BLaER1 treated with 17β-estradiol and CSF1 and Interleukin-3, amounts not matched to agents 10 nM and 100 nM (cell line): ENCODE measurements at regions not wholly inside any gene's neighbourhood (a gene's known extent, or its start where the extent isn't known, plus 50 kb on each side); places are given as distances from the start of the nearest gene placed in this dataset.
A peak's percentile ranks its signal among the peaks of the same experiment; 100 is the strongest.

Experiments
- H3K27ac ChIP-seq, 11 experiments: shearing (Covaris generic); formaldehyde crosslinking; 2 replicates each; pipeline ENCODE4 v1.8.1; 2022
- H3K27me3 ChIP-seq, 11 experiments: shearing (Covaris generic); formaldehyde crosslinking; 2 replicates each; pipeline ENCODE4 v1.8.1; 2022
- H3K36me3 ChIP-seq, 11 experiments: shearing (Covaris generic); formaldehyde crosslinking; 2 replicates each; pipeline ENCODE4 v1.8.1; 2022
- H3K4me1 ChIP-seq, 10 experiments: shearing (Covaris generic); formaldehyde crosslinking; 2 replicates each; pipeline ENCODE4 v1.8.1; 2022
- H3K4me2 ChIP-seq, 11 experiments: shearing (Covaris generic); formaldehyde crosslinking; 2 replicates each; pipeline ENCODE4 v1.8.1; 2022
- H3K4me3 ChIP-seq, 10 experiments: shearing (Covaris generic); formaldehyde crosslinking; 2 replicates each; pipeline ENCODE4 v1.8.1; 2022
- H3K9ac ChIP-seq, 11 experiments: shearing (Covaris generic); formaldehyde crosslinking; 2 replicates each; pipeline ENCODE4 v1.8.1; 2022
- H3K9me3 ChIP-seq, 11 experiments: shearing (Covaris generic); formaldehyde crosslinking; replicated peaks in 1 of 11; 2 replicates each; pipeline ENCODE4 v1.8.1; 2022
- H4K20me1 ChIP-seq, 11 experiments: shearing (Covaris generic); formaldehyde crosslinking; 2 replicates each; pipeline ENCODE4 v1.8.1; 2022
- Cebpa-rat ChIP-seq, 11 experiments: shearing (Covaris generic); IDR thresholded peaks; 2 replicates each; pipeline ENCODE4 v1.8.1; 2022

DNA sequence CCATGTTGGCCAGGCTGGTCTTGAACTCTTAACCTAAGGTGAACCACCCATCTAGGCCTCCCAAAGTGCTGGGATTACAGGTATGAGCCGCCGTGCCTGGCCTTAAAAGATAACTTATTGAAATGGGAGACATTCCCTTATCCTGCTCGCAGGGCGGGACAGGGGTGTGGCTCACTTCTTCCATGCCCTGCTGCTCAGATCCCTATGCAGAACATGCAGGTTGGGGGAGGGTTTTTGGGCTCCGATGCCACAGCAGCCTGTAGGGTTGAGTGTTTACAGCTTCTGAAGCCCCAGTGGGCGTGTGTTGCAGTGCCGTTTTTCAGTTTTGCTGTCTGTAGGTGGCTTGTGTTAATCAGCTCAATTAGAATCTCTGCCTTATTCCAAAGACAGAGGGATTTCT lies 108.0 kb upstream of the BRINP1 start:
- Histone ChIP-seq H3K27me3 (no peaks in the 10 kb centered on the region), H3K36me3 (no peaks in the 10 kb centered on the region), H3K4me2 (no peak overlapping the region), H3K9me3 (0 out of 22 replicates have a peak, but pooled peaks cover 0 to 5% (median 0%) of the 10 kb centered on the region in 11 experiments), H3K4me1 (no peaks in the 10 kb centered on the region), H3K4me3 (no peak overlapping the region), H3K27ac (no peak overlapping the region), H3K9ac (no peak overlapping the region), H4K20me1 (no peaks in the 10 kb centered on the region)
- TF ChIP-seq Cebpa-rat (IDR thresholded peaks at IDR 0.05): no peak

DNA sequence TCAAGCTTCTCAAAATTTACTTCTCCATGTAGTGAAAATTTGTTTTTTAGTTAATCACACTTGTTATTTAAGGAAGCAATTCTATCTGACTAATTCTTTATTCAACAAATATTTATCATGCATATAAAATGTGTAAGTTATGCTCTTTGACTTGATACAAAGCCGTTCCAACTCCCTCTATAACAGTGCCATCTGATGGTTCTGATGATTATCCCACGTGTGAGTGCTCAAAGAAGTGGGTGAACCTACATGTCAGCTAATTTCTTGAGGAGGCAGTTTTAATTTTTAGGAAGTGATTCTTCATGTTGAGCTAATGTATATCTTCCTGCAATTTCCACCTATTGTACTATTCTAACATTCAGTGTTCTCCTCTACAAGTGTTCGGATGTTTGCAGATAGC lies 88.8 kb upstream of the BRINP1 start:
- Histone ChIP-seq H3K4me3 (no peak overlapping the region), H3K27me3 (no peaks in the 10 kb centered on the region), H3K9ac (no peak overlapping the region), H3K36me3 (no peaks in the 10 kb centered on the region), H3K4me1 (peaks cover 3 to 29% (median 15%) of the 10 kb centered on the region in 10 experiments; a peak in 19 of 20 replicates), H4K20me1 (no peaks in the 10 kb centered on the region), H3K9me3 (peaks cover 0 to 4% (median 0%) of the 10 kb centered on the region in 11 experiments; a peak in 1 of 22 replicates), H3K4me2 (no peak overlapping the region), H3K27ac (no peak overlapping the region)
- TF ChIP-seq Cebpa-rat (IDR thresholded peaks at IDR 0.05): no peak

DNA sequence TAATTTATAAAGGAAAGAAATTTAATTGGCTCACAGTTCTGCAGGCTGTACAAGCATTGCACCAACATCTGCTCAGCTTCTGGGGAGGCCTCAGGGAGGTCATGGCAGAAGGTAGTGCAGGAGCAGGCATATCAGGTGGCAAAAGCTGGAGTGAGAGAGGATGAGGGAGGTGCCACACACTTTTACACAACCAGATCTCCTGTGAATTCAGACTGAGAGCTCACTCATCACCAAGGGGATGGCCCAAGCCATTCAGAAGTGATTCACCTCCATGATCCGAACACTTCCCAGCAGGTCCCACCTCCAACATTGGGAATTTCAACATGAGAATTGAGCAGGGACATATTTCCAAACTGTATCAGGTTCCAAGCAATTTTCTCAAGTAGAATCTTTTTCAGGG lies 84.7 kb upstream of the BRINP1 start:
- Histone ChIP-seq H3K27me3 (no peaks in the 10 kb centered on the region), H3K27ac (no peak overlapping the region; a peak in 1 of 22 replicates), H3K9ac (no peak overlapping the region), H3K4me2 (peak overlapping the region in 5 of 11 experiments; percentile 10 to 58 (median 32); a peak in 5 of 22 replicates), H4K20me1 (no peaks in the 10 kb centered on the region), H3K4me3 (no peak overlapping the region), H3K9me3 (peaks cover 0 to 4% (median 0%) of the 10 kb centered on the region in 11 experiments; a peak in 1 of 22 replicates), H3K4me1 (peaks cover 0 to 41% (median 10%) of the 10 kb centered on the region in 10 experiments; a peak in 14 of 20 replicates), H3K36me3 (no peaks in the 10 kb centered on the region)
- TF ChIP-seq Cebpa-rat (IDR thresholded peaks at IDR 0.05): no peak

DNA sequence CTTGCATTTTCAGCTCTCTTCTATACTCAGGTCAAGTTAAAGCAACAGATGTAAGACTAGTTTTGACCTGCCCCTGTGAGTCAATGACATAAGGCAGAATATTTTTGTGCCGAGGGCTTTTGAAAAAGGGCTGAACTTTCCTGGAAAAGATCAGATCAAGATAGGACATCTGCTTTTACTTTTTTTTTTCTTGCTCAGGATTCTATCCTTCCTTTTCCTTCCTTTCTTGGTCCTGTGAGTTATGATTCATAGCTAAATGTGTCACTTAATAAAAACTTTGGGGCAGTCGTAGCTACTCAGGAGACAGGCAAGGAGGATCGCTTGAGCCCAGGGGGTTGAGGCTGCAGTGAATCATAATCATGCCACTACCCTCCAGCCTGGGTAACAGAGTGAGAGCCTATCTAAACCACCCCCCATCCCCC lies 84.3 kb upstream of the BRINP1 start:
- Histone ChIP-seq H3K9ac (no peak overlapping the region), H3K36me3 (no peaks in the 10 kb centered on the region), H3K9me3 (peaks cover 0 to 4% (median 0%) of the 10 kb centered on the region in 11 experiments; a peak in 1 of 22 replicates), H3K4me3 (no peak overlapping the region), H3K27me3 (no peaks in the 10 kb centered on the region), H4K20me1 (no peaks in the 10 kb centered on the region), H3K27ac (no peak overlapping the region), H3K4me2 (peak overlapping the region in 3 of 11 experiments; percentile 32 to 58 (median 51); a peak in 5 of 22 replicates), H3K4me1 (peaks cover 0 to 41% (median 10%) of the 10 kb centered on the region in 10 experiments; a peak in 14 of 20 replicates)
- no peak for TF ChIP-seq Cebpa-rat (IDR thresholded peaks at IDR 0.05)

DNA sequence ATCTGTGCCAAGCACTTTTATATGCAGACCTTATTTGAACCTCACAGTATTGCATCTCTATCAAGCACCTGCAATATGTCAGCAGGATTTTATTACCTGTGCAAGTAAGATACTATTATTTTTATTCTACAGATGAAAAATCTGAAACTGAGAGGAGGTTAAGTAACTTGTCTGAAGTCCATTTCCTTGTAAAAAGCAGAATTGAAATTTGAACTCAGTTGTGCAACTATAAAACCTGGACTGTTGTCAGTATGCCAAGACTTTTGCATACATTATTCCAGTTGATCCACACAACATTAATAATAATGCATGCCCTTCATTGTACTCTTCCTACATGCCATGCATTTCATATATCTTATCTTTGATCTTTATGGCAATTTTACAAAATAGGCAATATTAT lies 82.2 kb upstream of the BRINP1 start:
- peaks cover 0 to 4% (median 0%) of the 10 kb centered on the region in 11 experiments; a peak in 1 of 22 replicates for H3K9me3 ChIP-seq
- peak overlapping the region in 2 of 11 experiments; percentile 3 to 10; a peak in 2 of 22 replicates for H3K4me2 ChIP-seq
- no peak overlapping the region for H3K4me3 ChIP-seq
- no peaks in the 10 kb centered on the region for H3K36me3 ChIP-seq
- H3K4me1 ChIP-seq: peaks cover 0 to 41% (median 10%) of the 10 kb centered on the region in 10 experiments; a peak in 14 of 20 replicates
- H3K27me3 ChIP-seq: no peaks in the 10 kb centered on the region
- no peak overlapping the region for H3K27ac ChIP-seq
- TF ChIP-seq Cebpa-rat (IDR thresholded peaks at IDR 0.05): no peak
- H4K20me1 ChIP-seq: no peaks in the 10 kb centered on the region
- no peak overlapping the region for H3K9ac ChIP-seq

DNA sequence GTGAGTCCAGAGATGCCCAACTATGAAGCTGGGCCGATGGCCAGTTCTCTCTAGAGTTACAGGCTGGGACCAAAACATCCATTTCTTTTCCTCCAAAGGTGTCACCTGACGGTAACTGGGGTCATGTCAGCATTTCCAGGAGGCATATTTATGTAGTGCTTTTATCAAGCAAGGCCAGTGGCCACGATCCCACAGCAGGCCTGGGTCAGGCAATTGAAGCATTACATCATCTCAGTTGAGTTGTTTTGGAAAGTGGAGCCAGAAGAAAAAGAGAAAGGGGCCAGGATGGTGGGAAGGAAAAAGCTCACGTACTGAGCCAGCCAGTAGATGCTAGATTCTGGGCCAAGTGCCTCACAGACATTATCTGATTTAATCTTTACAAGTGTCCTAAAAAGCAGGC lies 73.9 kb upstream of the BRINP1 start:
- Histone ChIP-seq H4K20me1 (no peaks in the 10 kb centered on the region), H3K9ac (no peak overlapping the region), H3K4me2 (no peak overlapping the region), H3K4me3 (no peak overlapping the region), H3K27me3 (no peaks in the 10 kb centered on the region), H3K4me1 (no peaks in the 10 kb centered on the region), H3K9me3 (no peaks in the 10 kb centered on the region), H3K36me3 (no peaks in the 10 kb centered on the region), H3K27ac (no peak overlapping the region)
- TF ChIP-seq Cebpa-rat (IDR thresholded peaks at IDR 0.05): no peak

DNA sequence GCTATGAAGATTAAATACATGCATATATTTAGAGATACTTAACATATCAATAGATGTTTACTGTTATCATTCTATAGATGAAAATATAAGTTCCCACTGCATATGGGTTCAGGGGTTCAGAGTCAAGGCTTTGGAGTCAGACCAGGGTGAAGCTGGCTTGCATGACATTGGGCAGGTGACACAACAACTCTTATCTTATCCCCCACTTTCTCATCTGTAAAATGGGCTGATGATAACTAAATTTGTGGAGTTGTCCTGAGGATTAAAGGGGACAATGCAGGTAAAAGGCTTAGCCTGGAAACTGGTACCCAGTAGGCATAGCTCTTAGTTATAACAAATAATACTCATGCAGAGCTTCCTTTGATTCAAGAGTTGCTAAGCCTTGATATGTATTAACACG lies 72.6 kb upstream of the BRINP1 start:
- no peak for TF ChIP-seq Cebpa-rat (IDR thresholded peaks at IDR 0.05)
- H3K9ac ChIP-seq: no peak overlapping the region
- H3K9me3 ChIP-seq: no peaks in the 10 kb centered on the region
- H3K4me2 ChIP-seq: no peak overlapping the region
- no peaks in the 10 kb centered on the region for H3K4me1 ChIP-seq
- no peak overlapping the region for H3K27ac ChIP-seq
- H3K27me3 ChIP-seq: no peaks in the 10 kb centered on the region
- no peaks in the 10 kb centered on the region for H4K20me1 ChIP-seq
- H3K36me3 ChIP-seq: no peaks in the 10 kb centered on the region
- no peak overlapping the region for H3K4me3 ChIP-seq

DNA sequence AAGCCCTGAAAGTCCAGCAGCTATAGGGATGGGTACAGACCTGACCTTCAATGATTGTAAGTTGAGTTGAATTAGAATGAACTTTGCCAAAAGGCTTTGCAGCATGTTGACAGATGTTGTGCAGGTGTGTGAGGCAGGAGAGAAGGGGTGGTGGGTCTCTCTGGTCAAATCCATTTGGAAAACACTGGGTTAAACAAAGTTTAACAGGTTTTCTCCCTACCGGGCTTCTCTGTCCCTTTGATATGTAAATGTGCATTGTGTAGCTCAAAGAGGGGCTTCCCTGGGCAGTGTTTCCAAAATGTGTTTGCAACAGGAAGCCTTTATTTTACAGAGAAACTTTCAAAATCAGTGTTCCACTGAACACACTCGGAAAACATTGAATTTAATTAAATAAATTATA lies 72.1 kb upstream of the BRINP1 start:
- Histone ChIP-seq H3K9ac (no peak overlapping the region), H3K9me3 (no peaks in the 10 kb centered on the region), H3K4me2 (no peak overlapping the region), H3K36me3 (no peaks in the 10 kb centered on the region), H3K27ac (no peak overlapping the region), H3K27me3 (no peaks in the 10 kb centered on the region), H4K20me1 (no peaks in the 10 kb centered on the region), H3K4me3 (no peak overlapping the region), H3K4me1 (no peaks in the 10 kb centered on the region)
- no peak for TF ChIP-seq Cebpa-rat (IDR thresholded peaks at IDR 0.05)

DNA sequence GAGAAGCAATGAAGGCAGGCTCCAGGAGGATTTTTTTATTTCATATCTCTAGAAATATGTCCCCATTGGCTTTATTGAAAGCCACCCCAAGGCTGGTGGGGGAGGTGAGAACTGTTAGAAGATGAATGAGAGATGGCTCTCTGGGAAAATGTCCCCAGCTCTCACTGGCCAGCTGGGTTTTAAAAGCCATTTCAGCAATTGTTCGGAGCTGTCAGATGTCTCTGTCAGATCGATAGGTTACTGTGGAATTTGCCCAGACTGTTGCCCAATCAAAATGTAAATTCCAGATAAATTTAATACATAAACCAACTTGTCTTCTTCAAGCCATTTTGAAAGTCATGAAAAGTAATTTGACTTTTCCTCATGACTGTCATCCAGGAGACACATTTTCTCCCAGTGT lies 67.0 kb upstream of the BRINP1 start:
- H3K9ac ChIP-seq: no peak overlapping the region
- H3K4me2 ChIP-seq: no peak overlapping the region
- no peak for TF ChIP-seq Cebpa-rat (IDR thresholded peaks at IDR 0.05)
- H3K9me3 ChIP-seq: no peaks in the 10 kb centered on the region
- no peaks in the 10 kb centered on the region for H3K27me3 ChIP-seq
- peaks cover 0 to 11% (median 0%) of the 10 kb centered on the region in 10 experiments; a peak in 5 of 20 replicates for H3K4me1 ChIP-seq
- H3K36me3 ChIP-seq: no peaks in the 10 kb centered on the region
- no peaks in the 10 kb centered on the region for H4K20me1 ChIP-seq
- no peak overlapping the region for H3K27ac ChIP-seq
- H3K4me3 ChIP-seq: no peak overlapping the region

DNA sequence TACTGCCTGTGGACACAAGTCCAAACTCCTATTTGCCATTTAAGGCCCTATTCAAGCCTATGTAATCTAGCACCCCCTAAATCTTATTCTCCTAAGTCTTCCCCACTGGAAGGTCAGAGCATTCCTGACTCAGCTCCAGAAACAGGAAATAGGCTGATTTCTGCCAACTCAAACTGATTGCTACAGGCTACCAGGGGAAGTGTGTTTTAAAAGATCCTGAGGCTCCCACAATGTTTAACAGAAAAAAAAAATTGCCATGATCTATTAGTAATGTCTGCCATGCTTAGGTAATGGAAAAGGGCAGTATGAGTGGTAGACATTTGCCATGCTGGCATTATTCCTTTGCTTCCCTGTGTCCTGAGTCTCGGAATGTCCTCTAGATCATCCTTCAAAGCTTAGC lies 65.8 kb upstream of the BRINP1 start:
- H3K9me3 ChIP-seq: no peaks in the 10 kb centered on the region
- peak overlapping the region in 2 of 11 experiments; percentile 25 to 37; a peak in 3 of 22 replicates for H3K4me2 ChIP-seq
- H3K27me3 ChIP-seq: no peaks in the 10 kb centered on the region
- no peak overlapping the region for H3K4me3 ChIP-seq
- no peaks in the 10 kb centered on the region for H4K20me1 ChIP-seq
- H3K4me1 ChIP-seq: peaks cover 0 to 11% (median 0%) of the 10 kb centered on the region in 10 experiments; a peak in 5 of 20 replicates
- 0 out of 22 replicates have a peak overlapping the region, but pooled peaks of 1 of the 11 experiments have one; percentile 22 for H3K27ac ChIP-seq
- H3K9ac ChIP-seq: no peak overlapping the region
- TF ChIP-seq Cebpa-rat (IDR thresholded peaks at IDR 0.05): no peak
- H3K36me3 ChIP-seq: no peaks in the 10 kb centered on the region
